HCT116 (cell line): ENCODE measurements at regions not wholly inside any gene's neighbourhood (a gene's known extent, or its start where the extent isn't known, plus 50 kb on each side); places are given as distances from the start of the nearest gene placed in this dataset.

ENCODE experiments used
- EZH2 ChIP-seq: fragments of 200-600 bp; sonication (generic); IDR thresholded peaks from 2 replicates; pipeline ENCODE4 v1.6.1; 2017; ENCODE audit warnings: antibody characterized with exemption, mixed run types
- EZH2phosphoT487 ChIP-seq: fragments of 200-600 bp; IDR thresholded peaks from 2 replicates; pipeline ENCODE4 v1.6.1; 2018; ENCODE audit warnings: antibody characterized with exemption, borderline replicate concordance
- FOSL1 ChIP-seq: IDR thresholded peaks from 2 replicates; pipeline ENCODE4 v1.6.1; 2012; ENCODE audit warnings: low read depth
- POLR2A ChIP-seq: IDR thresholded peaks from 2 replicates; pipeline ENCODE4 v1.7.0; 2011; ENCODE audit warnings: borderline replicate concordance; ENCODE audit not compliant: insufficient read depth, insufficient read length; ENCODE audit errors: extremely low read depth
- POLR2AphosphoS5 ChIP-seq: IDR thresholded peaks from 2 replicates; pipeline ENCODE4 v1.6.1; 2011; ENCODE audit warnings: mild to moderate bottlenecking, low read depth, low read length, moderate library complexity
- TF ChIP-seq, protein P1 (sequence below), 3 experiments: fragments of 200-600 bp in 1 of 3; sonication (generic) in 1 of 3; IDR thresholded peaks in 2 of 3; conservative IDR thresholded peaks in 1 of 3; 2 replicates each; pipeline ENCODE4 v1.5.1; 2012 to 2017; ENCODE audit warnings: low read depth in 2 of 3, low read length in 2 of 3, antibody characterized with exemption in 1 of 3, borderline replicate concordance in 1 of 3, control low read depth in 1 of 3, mild to moderate bottlenecking in 1 of 3, mixed read lengths in 1 of 3, mixed run types in 1 of 3, moderate library complexity in 1 of 3; ENCODE audit not compliant: insufficient read depth in 1 of 3
- TF ChIP-seq, protein P2 (sequence below): IDR thresholded peaks from 2 replicates; pipeline ENCODE4 v1.6.1; 2012; ENCODE audit warnings: low read depth
- TF ChIP-seq, protein P3 (sequence below): IDR thresholded peaks from 2 replicates; pipeline ENCODE4 v1.6.1; 2012

DNA sequence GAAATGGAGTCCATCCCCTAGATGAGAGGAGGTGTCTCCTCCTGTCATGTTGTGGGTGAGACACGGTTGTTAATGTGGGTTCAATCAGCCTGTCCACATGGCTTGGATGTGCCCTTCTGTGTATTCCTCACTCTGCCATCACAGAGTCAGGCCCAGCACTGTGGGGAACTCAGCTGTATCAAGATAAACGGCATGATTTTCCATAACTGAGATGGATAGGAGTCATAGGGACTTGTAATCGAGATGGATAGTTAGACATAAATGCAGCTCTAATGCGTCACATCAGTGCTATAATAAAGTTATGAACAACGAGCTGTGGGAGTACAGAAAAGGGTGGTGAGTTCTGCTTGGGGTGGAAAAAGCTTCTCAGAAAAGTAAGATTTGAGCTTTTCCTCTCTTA is 152.9 kb downstream of the RWDD3 start:
- TF ChIP-seq, protein P1, sequence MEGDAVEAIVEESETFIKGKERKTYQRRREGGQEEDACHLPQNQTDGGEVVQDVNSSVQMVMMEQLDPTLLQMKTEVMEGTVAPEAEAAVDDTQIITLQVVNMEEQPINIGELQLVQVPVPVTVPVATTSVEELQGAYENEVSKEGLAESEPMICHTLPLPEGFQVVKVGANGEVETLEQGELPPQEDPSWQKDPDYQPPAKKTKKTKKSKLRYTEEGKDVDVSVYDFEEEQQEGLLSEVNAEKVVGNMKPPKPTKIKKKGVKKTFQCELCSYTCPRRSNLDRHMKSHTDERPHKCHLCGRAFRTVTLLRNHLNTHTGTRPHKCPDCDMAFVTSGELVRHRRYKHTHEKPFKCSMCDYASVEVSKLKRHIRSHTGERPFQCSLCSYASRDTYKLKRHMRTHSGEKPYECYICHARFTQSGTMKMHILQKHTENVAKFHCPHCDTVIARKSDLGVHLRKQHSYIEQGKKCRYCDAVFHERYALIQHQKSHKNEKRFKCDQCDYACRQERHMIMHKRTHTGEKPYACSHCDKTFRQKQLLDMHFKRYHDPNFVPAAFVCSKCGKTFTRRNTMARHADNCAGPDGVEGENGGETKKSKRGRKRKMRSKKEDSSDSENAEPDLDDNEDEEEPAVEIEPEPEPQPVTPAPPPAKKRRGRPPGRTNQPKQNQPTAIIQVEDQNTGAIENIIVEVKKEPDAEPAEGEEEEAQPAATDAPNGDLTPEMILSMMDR (IDR thresholded peaks at IDR 0.05 in 2 of 3, conservative IDR thresholded peaks at IDR 0.05 in 1 of 3; ENCODE audit: borderline replicate concordance in 1 of 3, insufficient read depth in 1 of 3, low read depth in 2 of 3, low read length in 2 of 3), result no peak
- TF ChIP-seq, protein P2, sequence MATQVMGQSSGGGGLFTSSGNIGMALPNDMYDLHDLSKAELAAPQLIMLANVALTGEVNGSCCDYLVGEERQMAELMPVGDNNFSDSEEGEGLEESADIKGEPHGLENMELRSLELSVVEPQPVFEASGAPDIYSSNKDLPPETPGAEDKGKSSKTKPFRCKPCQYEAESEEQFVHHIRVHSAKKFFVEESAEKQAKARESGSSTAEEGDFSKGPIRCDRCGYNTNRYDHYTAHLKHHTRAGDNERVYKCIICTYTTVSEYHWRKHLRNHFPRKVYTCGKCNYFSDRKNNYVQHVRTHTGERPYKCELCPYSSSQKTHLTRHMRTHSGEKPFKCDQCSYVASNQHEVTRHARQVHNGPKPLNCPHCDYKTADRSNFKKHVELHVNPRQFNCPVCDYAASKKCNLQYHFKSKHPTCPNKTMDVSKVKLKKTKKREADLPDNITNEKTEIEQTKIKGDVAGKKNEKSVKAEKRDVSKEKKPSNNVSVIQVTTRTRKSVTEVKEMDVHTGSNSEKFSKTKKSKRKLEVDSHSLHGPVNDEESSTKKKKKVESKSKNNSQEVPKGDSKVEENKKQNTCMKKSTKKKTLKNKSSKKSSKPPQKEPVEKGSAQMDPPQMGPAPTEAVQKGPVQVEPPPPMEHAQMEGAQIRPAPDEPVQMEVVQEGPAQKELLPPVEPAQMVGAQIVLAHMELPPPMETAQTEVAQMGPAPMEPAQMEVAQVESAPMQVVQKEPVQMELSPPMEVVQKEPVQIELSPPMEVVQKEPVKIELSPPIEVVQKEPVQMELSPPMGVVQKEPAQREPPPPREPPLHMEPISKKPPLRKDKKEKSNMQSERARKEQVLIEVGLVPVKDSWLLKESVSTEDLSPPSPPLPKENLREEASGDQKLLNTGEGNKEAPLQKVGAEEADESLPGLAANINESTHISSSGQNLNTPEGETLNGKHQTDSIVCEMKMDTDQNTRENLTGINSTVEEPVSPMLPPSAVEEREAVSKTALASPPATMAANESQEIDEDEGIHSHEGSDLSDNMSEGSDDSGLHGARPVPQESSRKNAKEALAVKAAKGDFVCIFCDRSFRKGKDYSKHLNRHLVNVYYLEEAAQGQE, result no peak
- no peak for TF ChIP-seq POLR2AphosphoS5
- no peak for TF ChIP-seq EZH2phosphoT487
- TF ChIP-seq FOSL1, result no peak
- TF ChIP-seq, protein P3, sequence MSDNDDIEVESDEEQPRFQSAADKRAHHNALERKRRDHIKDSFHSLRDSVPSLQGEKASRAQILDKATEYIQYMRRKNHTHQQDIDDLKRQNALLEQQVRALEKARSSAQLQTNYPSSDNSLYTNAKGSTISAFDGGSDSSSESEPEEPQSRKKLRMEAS, result no peak
- TF ChIP-seq POLR2A, result no peak
- TF ChIP-seq EZH2, result no peak
